ENCODE measurements at regions not wholly inside any gene's neighbourhood (a gene's known extent, or its start where the extent isn't known, plus 50 kb on each side); places are given as distances from the start of the nearest gene placed in this dataset.

- Histone ChIP-seq H3K4me3 (ENCODE audit: low read length) (no peak overlapping the region), H3K36me3 (ENCODE audit: control insufficient read depth, insufficient read depth, low read length, severe bottlenecking) (no peaks in the 10 kb centered on the region), H3K9ac (ENCODE audit: low read length) (no peak overlapping the region), H3K9me3 (ENCODE audit: control insufficient read depth, low read length) (no peaks in the 10 kb centered on the region), H3K27me3 (replicated peaks; ENCODE audit: control insufficient read depth, insufficient read depth, low read length) (no peaks in the 10 kb centered on the region), H3K4me1 (ENCODE audit: control insufficient read depth, insufficient read depth, low read length) (peaks cover 7% of the 10 kb centered on the region)
- DNase-seq (ENCODE audit: low read depth), result no peak
Measured at GRCh38 chr9:1327467-1327866, 277.3 kb downstream of the DMRT2 start.

- H3K4me1 ChIP-seq (ENCODE audit: control insufficient read depth, insufficient read depth, low read length), result peaks cover 7% of the 10 kb centered on the region
- H3K27me3 ChIP-seq (replicated peaks; ENCODE audit: control insufficient read depth, insufficient read depth, low read length), result no peaks in the 10 kb centered on the region
- no peaks in the 10 kb centered on the region for H3K36me3 ChIP-seq (ENCODE audit: control insufficient read depth, insufficient read depth, low read length, severe bottlenecking)
- H3K9ac ChIP-seq (ENCODE audit: low read length), result no peak overlapping the region
- DNase-seq (ENCODE audit: low read depth), result no peak
- H3K4me3 ChIP-seq (ENCODE audit: low read length), result no peak overlapping the region
- H3K9me3 ChIP-seq (ENCODE audit: control insufficient read depth, low read length), result no peaks in the 10 kb centered on the region
Measured at GRCh38 chr9:1328341-1328740, 278.2 kb downstream of the DMRT2 start.

- Histone ChIP-seq H3K9ac (ENCODE audit: low read length) (no peak overlapping the region), H3K4me3 (ENCODE audit: low read length) (no peak overlapping the region), H3K27me3 (replicated peaks; ENCODE audit: control insufficient read depth, insufficient read depth, low read length) (no peaks in the 10 kb centered on the region), H3K9me3 (ENCODE audit: control insufficient read depth, low read length) (no peaks in the 10 kb centered on the region), H3K4me1 (ENCODE audit: control insufficient read depth, insufficient read depth, low read length) (peaks cover 7% of the 10 kb centered on the region), H3K36me3 (ENCODE audit: control insufficient read depth, insufficient read depth, low read length, severe bottlenecking) (no peaks in the 10 kb centered on the region)
- no peak for DNase-seq (ENCODE audit: low read depth)
Measured at GRCh38 chr9:1331546-1332038, 281.4 kb downstream of the DMRT2 start.

GRCh38 chr9:1332156-1332555 is 282.0 kb downstream of the DMRT2 start:
- H3K9ac ChIP-seq (ENCODE audit: low read length), result no peak overlapping the region
- H3K4me1 ChIP-seq (ENCODE audit: control insufficient read depth, insufficient read depth, low read length), result peaks cover 7% of the 10 kb centered on the region
- no peaks in the 10 kb centered on the region for H3K27me3 ChIP-seq (replicated peaks; ENCODE audit: control insufficient read depth, insufficient read depth, low read length)
- DNase-seq (ENCODE audit: low read depth), result no peak
- no peaks in the 10 kb centered on the region for H3K9me3 ChIP-seq (ENCODE audit: control insufficient read depth, low read length)
- H3K36me3 ChIP-seq (ENCODE audit: control insufficient read depth, insufficient read depth, low read length, severe bottlenecking), result no peaks in the 10 kb centered on the region
- no peak overlapping the region for H3K4me3 ChIP-seq (ENCODE audit: low read length)

- no peak overlapping the region for H3K4me3 ChIP-seq (ENCODE audit: low read length)
- no peaks in the 10 kb centered on the region for H3K27me3 ChIP-seq (replicated peaks; ENCODE audit: control insufficient read depth, insufficient read depth, low read length)
- H3K36me3 ChIP-seq (ENCODE audit: control insufficient read depth, insufficient read depth, low read length, severe bottlenecking), result no peaks in the 10 kb centered on the region
- no peak for DNase-seq (ENCODE audit: low read depth)
- no peaks in the 10 kb centered on the region for H3K9me3 ChIP-seq (ENCODE audit: control insufficient read depth, low read length)
- no peak overlapping the region for H3K9ac ChIP-seq (ENCODE audit: low read length)
- peaks cover 7% of the 10 kb centered on the region for H3K4me1 ChIP-seq (ENCODE audit: control insufficient read depth, insufficient read depth, low read length)
Measured at GRCh38 chr9:1335174-1335573, 285.0 kb downstream of the DMRT2 start.

GRCh38 chr9:1337169-1337568 is 287.0 kb downstream of the DMRT2 start:
- no peak overlapping the region for H3K9ac ChIP-seq (ENCODE audit: low read length)
- H3K36me3 ChIP-seq (ENCODE audit: control insufficient read depth, insufficient read depth, low read length, severe bottlenecking), result no peaks in the 10 kb centered on the region
- DNase-seq (ENCODE audit: low read depth), result no peak
- no peak overlapping the region for H3K4me3 ChIP-seq (ENCODE audit: low read length)
- no peaks in the 10 kb centered on the region for H3K27me3 ChIP-seq (replicated peaks; ENCODE audit: control insufficient read depth, insufficient read depth, low read length)
- H3K4me1 ChIP-seq (ENCODE audit: control insufficient read depth, insufficient read depth, low read length), result peaks cover 3% of the 10 kb centered on the region
- no peaks in the 10 kb centered on the region for H3K9me3 ChIP-seq (ENCODE audit: control insufficient read depth, low read length)

- Histone ChIP-seq H3K4me3 (ENCODE audit: low read length) (no peak overlapping the region), H3K4me1 (ENCODE audit: control insufficient read depth, insufficient read depth, low read length) (no peaks in the 10 kb centered on the region), H3K9ac (ENCODE audit: low read length) (no peak overlapping the region), H3K36me3 (ENCODE audit: control insufficient read depth, insufficient read depth, low read length, severe bottlenecking) (no peaks in the 10 kb centered on the region), H3K9me3 (ENCODE audit: control insufficient read depth, low read length) (peaks cover 8% of the 10 kb centered on the region), H3K27me3 (replicated peaks; ENCODE audit: control insufficient read depth, insufficient read depth, low read length) (no peaks in the 10 kb centered on the region)
- no peak for DNase-seq (ENCODE audit: low read depth)
Measured at GRCh38 chr9:1340390-1340789, 290.2 kb downstream of the DMRT2 start.

GRCh38 chr9:1353291-1353690 is 303.1 kb downstream of the DMRT2 start:
- Histone ChIP-seq H3K9ac (ENCODE audit: low read length) (no peak overlapping the region), H3K36me3 (ENCODE audit: control insufficient read depth, insufficient read depth, low read length, severe bottlenecking) (no peaks in the 10 kb centered on the region), H3K4me3 (ENCODE audit: low read length) (no peak overlapping the region), H3K4me1 (ENCODE audit: control insufficient read depth, insufficient read depth, low read length) (no peaks in the 10 kb centered on the region), H3K27me3 (replicated peaks; ENCODE audit: control insufficient read depth, insufficient read depth, low read length) (no peaks in the 10 kb centered on the region), H3K9me3 (ENCODE audit: control insufficient read depth, low read length) (no peaks in the 10 kb centered on the region)
- no peak for DNase-seq (ENCODE audit: low read depth)

- no peaks in the 10 kb centered on the region for H3K9me3 ChIP-seq (ENCODE audit: control insufficient read depth, low read length)
- H3K27me3 ChIP-seq (replicated peaks; ENCODE audit: control insufficient read depth, insufficient read depth, low read length), result no peaks in the 10 kb centered on the region
- H3K4me1 ChIP-seq (ENCODE audit: control insufficient read depth, insufficient read depth, low read length), result no peaks in the 10 kb centered on the region
- DNase-seq (ENCODE audit: low read depth), result no peak
- H3K36me3 ChIP-seq (ENCODE audit: control insufficient read depth, insufficient read depth, low read length, severe bottlenecking), result no peaks in the 10 kb centered on the region
- H3K9ac ChIP-seq (ENCODE audit: low read length), result no peak overlapping the region
- H3K4me3 ChIP-seq (ENCODE audit: low read length), result no peak overlapping the region
Measured at GRCh38 chr9:1354086-1354485, 303.9 kb downstream of the DMRT2 start.

GRCh38 chr9:1354606-1355005 is 304.4 kb downstream of the DMRT2 start:
- Histone ChIP-seq H3K9me3 (ENCODE audit: control insufficient read depth, low read length) (no peaks in the 10 kb centered on the region), H3K36me3 (ENCODE audit: control insufficient read depth, insufficient read depth, low read length, severe bottlenecking) (no peaks in the 10 kb centered on the region), H3K9ac (ENCODE audit: low read length) (no peak overlapping the region), H3K4me1 (ENCODE audit: control insufficient read depth, insufficient read depth, low read length) (no peaks in the 10 kb centered on the region), H3K27me3 (replicated peaks; ENCODE audit: control insufficient read depth, insufficient read depth, low read length) (no peaks in the 10 kb centered on the region), H3K4me3 (ENCODE audit: low read length) (no peak overlapping the region)
- DNase-seq (ENCODE audit: low read depth), result no peak

GRCh38 chr9:1355656-1356055 is 305.5 kb downstream of the DMRT2 start:
- Histone ChIP-seq H3K4me3 (ENCODE audit: low read length) (no peak overlapping the region), H3K9me3 (ENCODE audit: control insufficient read depth, low read length) (no peaks in the 10 kb centered on the region), H3K9ac (ENCODE audit: low read length) (no peak overlapping the region), H3K4me1 (ENCODE audit: control insufficient read depth, insufficient read depth, low read length) (no peaks in the 10 kb centered on the region), H3K36me3 (ENCODE audit: control insufficient read depth, insufficient read depth, low read length, severe bottlenecking) (no peaks in the 10 kb centered on the region), H3K27me3 (replicated peaks; ENCODE audit: control insufficient read depth, insufficient read depth, low read length) (no peaks in the 10 kb centered on the region)
- DNase-seq (ENCODE audit: low read depth), result no peak

- no peak overlapping the region for H3K4me3 ChIP-seq (ENCODE audit: low read length)
- H3K36me3 ChIP-seq (ENCODE audit: control insufficient read depth, insufficient read depth, low read length, severe bottlenecking), result no peaks in the 10 kb centered on the region
- no peak overlapping the region for H3K9ac ChIP-seq (ENCODE audit: low read length)
- H3K9me3 ChIP-seq (ENCODE audit: control insufficient read depth, low read length), result no peaks in the 10 kb centered on the region
- H3K27me3 ChIP-seq (replicated peaks; ENCODE audit: control insufficient read depth, insufficient read depth, low read length), result no peaks in the 10 kb centered on the region
- no peak for DNase-seq (ENCODE audit: low read depth)
- H3K4me1 ChIP-seq (ENCODE audit: control insufficient read depth, insufficient read depth, low read length), result no peaks in the 10 kb centered on the region
Measured at GRCh38 chr9:1362845-1363244, 312.7 kb downstream of the DMRT2 start.

Data from adipocyte (in vitro differentiated cells).